GM12878 (cell line): ENCODE measurements at regions not wholly inside any gene's neighbourhood (a gene's known extent, or its start where the extent isn't known, plus 50 kb on each side); places are given as distances from the start of the nearest gene placed in this dataset.

Experiments
- ATAC-seq: fragments of 200-7000 bp; cut with Tn5 transposase; 3 replicates; pipeline ENCODE4 v1.9.1; 2020; ENCODE audit warnings: mild to moderate bottlenecking, moderate library complexity
- BruUV-seq: library from RNA; stranded (reverse); fragments of 400-500 nt; replicated peaks from 2 replicates; lab custom pipeline; 2021; lab: Mats Ljungman, UMichigan
- CTCF ChIA-PET: fragments of 300-600 bp; sonication (Branson Sonifier 250); formaldehyde crosslinking; extraction: SDS; loops from one replicate; lab custom pipeline; 2021; ENCODE audit warnings: inconsistent platforms; lab: Yijun Ruan, JAX
- POLR2A ChIA-PET: fragments of 350-600 bp; formaldehyde crosslinking; extraction: SDS; loops from one replicate; lab custom pipeline; 2021; ENCODE audit warnings: inconsistent platforms; lab: Charles Lee
- RAD21 ChIA-PET: fragments of 300-600 bp; sonication (Branson Sonifier 250); formaldehyde crosslinking; loops from one replicate; lab custom pipeline; 2023; ENCODE audit warnings: antibody characterized with exemption; ENCODE audit not compliant: unreplicated experiment; lab: Charles Lee
- SMC1A ChIA-PET: fragments of 300-600 bp; sonication (Branson Sonifier 250); formaldehyde crosslinking; loops from one replicate; lab custom pipeline; 2023; ENCODE audit not compliant: unreplicated experiment, uncharacterized antibody; lab: Charles Lee
- DNase-seq: peaks from one replicate; pipeline ENCODE4 v3.0.0-alpha.2; 2011; ENCODE audit warnings: low read depth, low spot score
- FAIRE-seq: peaks from 3 replicates; lab custom pipeline; 2011; peaks lifted over from hg19 to GRCh38; lab: Jason Lieb, UNC
- H2AFZ ChIP-seq: 2 replicates; pipeline ENCODE4 v1.6.0; 2011; ENCODE audit warnings: low read depth, low read length, control low read depth; ENCODE audit not compliant: control insufficient read depth
- H3K27ac ChIP-seq: 2 replicates; pipeline ENCODE4 v1.5.1; 2011; ENCODE audit warnings: control low read depth; ENCODE audit not compliant: control insufficient read depth, insufficient read depth
- H3K27me3 ChIP-seq, 2 experiments: replicated peaks in 1 of 2; 2 replicates each; pipeline versions ENCODE4 v1.6.0 to v1.6.1; 2011; ENCODE audit warnings: low read length in 1 of 2; ENCODE audit not compliant: control insufficient read depth in 2 of 2, insufficient read depth in 2 of 2
- H3K36me3 ChIP-seq, 2 experiments: 2 replicates each; pipeline ENCODE4 v1.5.1; 2011; ENCODE audit warnings: low read length in 1 of 2; ENCODE audit not compliant: control insufficient read depth in 2 of 2, insufficient read depth in 2 of 2
- H3K4me1 ChIP-seq: 2 replicates; pipeline ENCODE4 v1.6.1; 2011; ENCODE audit warnings: mild to moderate bottlenecking, low read length, moderate library complexity, mixed read lengths; ENCODE audit not compliant: control insufficient read depth, insufficient read depth
- H3K4me2 ChIP-seq: 2 replicates; pipeline ENCODE4 v1.6.0; 2011; ENCODE audit warnings: control low read depth; ENCODE audit not compliant: control insufficient read depth, insufficient read depth
- H3K4me3 ChIP-seq: fragments of 200-600 bp; sonication (generic); 2 replicates; pipeline ENCODE4 v1.5.1; 2016
- H3K79me2 ChIP-seq: 2 replicates; pipeline ENCODE4 v1.6.0; 2011; ENCODE audit warnings: low read length; ENCODE audit not compliant: control insufficient read depth, insufficient read depth
- H3K9ac ChIP-seq: 2 replicates; pipeline ENCODE4 v1.8.0; 2011; ENCODE audit warnings: low read length, control low read depth, mixed read lengths; ENCODE audit not compliant: control insufficient read depth, insufficient read depth
- H3K9me3 ChIP-seq: replicated peaks from 3 replicates; pipeline ENCODE4 v1.5.1; 2011; ENCODE audit warnings: mild to moderate bottlenecking, low read length; ENCODE audit not compliant: control insufficient read depth, insufficient read depth
- H4K20me1 ChIP-seq: 2 replicates; pipeline ENCODE4 v1.6.0; 2011; ENCODE audit not compliant: control insufficient read depth, insufficient read depth
- BCL3 ChIP-seq: IDR thresholded peaks from 2 replicates; pipeline ENCODE4 v1.6.1; 2011; ENCODE audit warnings: borderline replicate concordance, low read depth, mild to moderate bottlenecking, moderate library complexity, low read length; ENCODE audit not compliant: insufficient read depth, poor library complexity, severe bottlenecking
- CTCF ChIP-seq, 3 experiments: IDR thresholded peaks in 2 of 3; conservative IDR thresholded peaks in 1 of 3; 2 replicates each; pipeline ENCODE4 v1.5.1; 2011; ENCODE audit warnings: low read depth in 3 of 3, low read length in 3 of 3, mild to moderate bottlenecking in 3 of 3, control low read depth in 2 of 3, moderate library complexity in 2 of 3, inconsistent platforms in 1 of 3, mixed read lengths in 1 of 3; ENCODE audit not compliant: control insufficient read depth in 2 of 3, insufficient read depth in 1 of 3; ENCODE audit errors: extremely low read depth in 1 of 3
- E2F8 ChIP-seq: fragments of 450-650 bp; IDR thresholded peaks from 2 replicates; pipeline ENCODE4 v1.6.1; 2018; ENCODE audit warnings: mild to moderate bottlenecking, low read depth, moderate library complexity; ENCODE audit not compliant: partially characterized antibody
- IKZF2 ChIP-seq, 2 experiments: fragments of 450-650 bp; IDR thresholded peaks; 2 replicates each; pipeline ENCODE4 v1.6.1; 2017; ENCODE audit warnings: mild to moderate bottlenecking in 2 of 2, moderate library complexity in 2 of 2
- IRF4 ChIP-seq: IDR thresholded peaks from 2 replicates; pipeline ENCODE4 v1.6.1; 2011; ENCODE audit warnings: low read depth, low read length
- IRF5 ChIP-seq: fragments of 450-650 bp; IDR thresholded peaks from 2 replicates; pipeline ENCODE4 v1.6.1; 2017; ENCODE audit warnings: borderline replicate concordance
- MYC ChIP-seq: IDR thresholded peaks from 2 replicates; pipeline ENCODE4 v1.6.1; 2011; ENCODE audit warnings: mild to moderate bottlenecking, low read length, moderate library complexity, inconsistent platforms; ENCODE audit not compliant: insufficient read depth, insufficient replicate concordance, insufficient read length, severe bottlenecking
- NRF1 ChIP-seq: conservative IDR thresholded peaks from 2 replicates; pipeline ENCODE4 v1.6.1; 2011; ENCODE audit warnings: mild to moderate bottlenecking, low read depth, low read length, improper control_type of control experiment
- PAX5 ChIP-seq: IDR thresholded peaks from 2 replicates; pipeline ENCODE4 v1.6.1; 2011; ENCODE audit warnings: low read depth, low read length, borderline replicate concordance
- SREBF2 ChIP-seq: IDR thresholded peaks from 2 replicates; pipeline ENCODE4 v1.6.1; 2012; ENCODE audit warnings: mild to moderate bottlenecking, low read length
- TCF12 ChIP-seq: IDR thresholded peaks from 2 replicates; pipeline ENCODE4 v1.6.1; 2011; ENCODE audit warnings: low read depth, mild to moderate bottlenecking, low read length
- WRNIP1 ChIP-seq: IDR thresholded peaks from 2 replicates; pipeline ENCODE4 v1.6.1; 2011; ENCODE audit warnings: low read depth, low read length, improper control_type of control experiment, borderline replicate concordance
- ZNF217 ChIP-seq: fragments of 450-650 bp; IDR thresholded peaks from 2 replicates; pipeline ENCODE4 v1.6.1; 2017; ENCODE audit warnings: antibody characterized with exemption, mild to moderate bottlenecking
- ZSCAN29 ChIP-seq: fragments of 450-650 bp; IDR thresholded peaks from 2 replicates; pipeline ENCODE4 v1.6.1; 2017; ENCODE audit warnings: mild to moderate bottlenecking, moderate library complexity
- WGBS: methylation state at CpG from one replicate; pipeline ENCODE4 v1.1.6; 2016; ENCODE audit warnings: low lambda C conversion rate; ENCODE audit not compliant: insufficient replicate concordance, insufficient coverage; ENCODE audit errors: missing lambda C conversion rate; 5-methylcytosine and 5-hydroxymethylcytosine counted together
- in situ Hi-C: fragments of 300-500 bp; cut with MboI; formaldehyde crosslinking; loops from 9 replicates; pipeline ENCODE4 v1.14.3; 2018; ENCODE audit warnings: mixed read lengths
- intact Hi-C: fragments of 100-400 bp; cut with micrococcal nuclease; formaldehyde crosslinking; loops from one replicate; pipeline ENCODE4 v1.14.2; 2022; ENCODE audit not compliant: unreplicated experiment

- TF ChIP-seq SREBF2 (no peak), WRNIP1 (no peak), ZSCAN29 (no peak), TCF12 (no peak)
These were observed 105.1 kb downstream of the ADRB2 start (continued) for GRCh38 chr5:148931453-148932057.

- no peaks in the 10 kb centered on the region for H4K20me1 ChIP-seq
- BruUV-seq, result no TSS peak
- no peak overlapping the region for H3K4me2 ChIP-seq
- in situ Hi-C loops, result no loop called here
- no peak overlapping the region for H2AFZ ChIP-seq
- no peaks in the 10 kb centered on the region for H3K4me1 ChIP-seq
- FAIRE-seq (no peak), ATAC-seq (no peak), DNase-seq (no peak)
- SMC1A ChIA-PET, result no interaction called here
- RAD21 ChIA-PET, result no interaction called here
- intact Hi-C loops, result no loop called here
- CTCF ChIA-PET, result no interaction called here
- H3K27ac ChIP-seq, result no peak overlapping the region
- WGBS, result 14% methylated on average over 4 of the region's 4 CpGs
- H3K9ac ChIP-seq, result no peak overlapping the region
- no peaks in the 10 kb centered on the region for H3K79me2 ChIP-seq
- H3K9me3 ChIP-seq, result no peaks in the 10 kb centered on the region
- H3K27me3 ChIP-seq, result no peaks in the 10 kb centered on the region
- no peak overlapping the region for H3K4me3 ChIP-seq
- no peaks in the 10 kb centered on the region for H3K36me3 ChIP-seq
- POLR2A ChIA-PET, result no interaction called here
- no peak for TF ChIP-seq PAX5
- TF ChIP-seq E2F8, result no peak
- TF ChIP-seq CTCF (IDR thresholded peaks at IDR 0.05 in 2 of 3, conservative IDR thresholded peaks at IDR 0.05 in 1 of 3; ENCODE audit: control insufficient read depth in 2 of 3, extremely low read depth in 1 of 3, insufficient read depth in 1 of 3, low read depth in 3 of 3, low read length in 3 of 3), result no peak
- TF ChIP-seq IKZF2 (IDR thresholded peaks at IDR 0.05), result no peak
- TF ChIP-seq NRF1, result no peak
- no peak for TF ChIP-seq MYC
- no peak for TF ChIP-seq IRF4
- TF ChIP-seq ZNF217, result no peak
- no peak for TF ChIP-seq IRF5
- TF ChIP-seq BCL3, result no peak
- TF ChIP-seq SREBF2, result no peak
These were observed 106.0 kb downstream of the ADRB2 start for GRCh38 chr5:148932355-148932935.
